B cell (primary cell): ENCODE measurements at regions not wholly inside any gene's neighbourhood (a gene's known extent, or its start where the extent isn't known, plus 50 kb on each side); places are given as distances from the start of the nearest gene placed in this dataset.

Experiments used
- ATAC-seq: fragments of 200-7000 bp; cut with Tn5 transposase; one replicate; pipeline ENCODE4 v1.10.0; 2021; ENCODE audit warnings: low read depth, mild to moderate bottlenecking, moderate number of reproducible peaks, moderate library complexity
- CTCF ChIA-PET: fragments of 350-600 bp; sonication (Branson Sonifier 250); formaldehyde crosslinking; loops from one replicate; lab custom pipeline; 2021; ENCODE audit warnings: antibody characterized with exemption, inconsistent platforms; lab: Charles Lee
- POLR2A ChIA-PET: fragments of 350-600 bp; sonication (Branson Sonifier 250); formaldehyde crosslinking; loops from one replicate; lab custom pipeline; 2021; ENCODE audit warnings: antibody characterized with exemption; lab: Charles Lee
- DNase-seq: peaks from one replicate; pipeline ENCODE4 v3.0.0; 2013
- H2AFZ ChIP-seq: 2 replicates; pipeline ENCODE4 v1.6.1; 2012; ENCODE audit warnings: mild to moderate bottlenecking, low read depth, low read length; ENCODE audit not compliant: insufficient read depth, poor library complexity, severe bottlenecking
- H3K27ac ChIP-seq, 2 donors: 1 replicate in 1 of 2; 2 replicates in 1 of 2; pipeline ENCODE4 v1.5.1; 2012 to 2013; ENCODE audit warnings: low read length in 2 of 2, mild to moderate bottlenecking in 2 of 2, moderate library complexity in 1 of 2
- H3K27me3 ChIP-seq, 4 experiments: fragments of 200-600 bp in 1 of 4; sonication (generic) in 1 of 4; replicated peaks in 1 of 4; 1 replicate in 2 of 4; 2 replicates in 2 of 4; pipeline versions ENCODE4 v1.6.1 to v1.7.0; 2013 to 2016; ENCODE audit warnings: low read length in 3 of 4, mild to moderate bottlenecking in 2 of 4, mixed read lengths in 1 of 4, moderate library complexity in 1 of 4; ENCODE audit not compliant: insufficient read depth in 4 of 4, control insufficient read depth in 3 of 4; ENCODE audit errors: control extremely low read depth in 1 of 4
- H3K36me3 ChIP-seq, 2 experiments: replicated peaks in 1 of 2; 1 replicate in 1 of 2; 2 replicates in 1 of 2; pipeline versions ENCODE4 v1.6.1 to v1.7.1; 2013; ENCODE audit warnings: low read length in 1 of 2; ENCODE audit not compliant: insufficient read depth in 2 of 2, control insufficient read depth in 1 of 2; ENCODE audit errors: control extremely low read depth in 1 of 2, extremely low read depth in 1 of 2
- H3K4me1 ChIP-seq, 2 donors: fragments of 200-600 bp in 1 of 2; sonication (generic) in 1 of 2; 1 replicate in 1 of 2; 2 replicates in 1 of 2; pipeline versions ENCODE4 v1.5.1 to v1.6.1; 2013 to 2017; ENCODE audit warnings: low read length in 2 of 2; ENCODE audit not compliant: control insufficient read depth in 2 of 2, insufficient read depth in 2 of 2
- H3K4me2 ChIP-seq: replicated peaks from 2 replicates; pipeline ENCODE3; 2012; ENCODE audit warnings: mild to moderate bottlenecking, low read depth, low read length; ENCODE audit not compliant: poor library complexity, severe bottlenecking
- H3K4me3 ChIP-seq, 5 experiments: fragments of 200-600 bp in 1 of 5; sonication (generic) in 1 of 5; 1 replicate in 3 of 5; 2 replicates in 2 of 5; pipeline versions ENCODE4 v1.5.1 to v1.7.0; 2011 to 2016; ENCODE audit warnings: low read length in 4 of 5, mild to moderate bottlenecking in 4 of 5, low read depth in 2 of 5, control low read depth in 1 of 5, moderate library complexity in 1 of 5; ENCODE audit not compliant: insufficient read depth in 1 of 5; ENCODE audit errors: control extremely low read depth in 1 of 5, extremely low read depth in 1 of 5
- H3K79me2 ChIP-seq: fragments of 200-600 bp; sonication (generic); one replicate; pipeline ENCODE4 v1.6.0; 2016; ENCODE audit warnings: low read length; ENCODE audit not compliant: control insufficient read depth, insufficient read depth
- H3K9ac ChIP-seq: fragments of 200-600 bp; sonication (generic); 2 replicates; pipeline ENCODE4 v1.6.1; 2017; ENCODE audit warnings: mild to moderate bottlenecking, low read length, moderate library complexity
- H3K9me3 ChIP-seq, 3 donors: one replicate each; pipeline versions ENCODE4 v1.6.1 to v1.7.1; 2013; ENCODE audit warnings: low read length in 2 of 3; ENCODE audit not compliant: control insufficient read depth in 2 of 3, insufficient read depth in 1 of 3; ENCODE audit errors: control extremely low read depth in 1 of 3
- H4K20me1 ChIP-seq: 2 replicates; pipeline ENCODE4 v1.6.0; 2012; ENCODE audit warnings: mild to moderate bottlenecking, low read length; ENCODE audit not compliant: insufficient read depth, control insufficient read depth, poor library complexity, severe bottlenecking
- H3K27ac Mint-ChIP-seq: one replicate; pipeline ENCODE4 v1.8.0; 2021; ENCODE audit warnings: mixed read lengths
- H3K27me3 Mint-ChIP-seq: one replicate; pipeline ENCODE4 v1.8.0; 2021; ENCODE audit warnings: mixed read lengths
- H3K4me1 Mint-ChIP-seq: one replicate; pipeline ENCODE4 v1.8.0; 2021; ENCODE audit warnings: mixed read lengths
- H3K4me3 Mint-ChIP-seq: one replicate; pipeline ENCODE4 v1.8.0; 2021; ENCODE audit warnings: mixed read lengths
- H3K9me3 Mint-ChIP-seq: one replicate; pipeline ENCODE4 v1.8.0; 2022; ENCODE audit warnings: mixed read lengths; ENCODE audit not compliant: insufficient read depth
- CTCF ChIP-seq: fragments of 200-600 bp; IDR thresholded peaks from one replicate; pipeline ENCODE4 v1.8.0; 2022; ENCODE audit warnings: antibody characterized with exemption, mild to moderate bottlenecking
- EZH2 ChIP-seq: IDR thresholded peaks from 2 replicates; pipeline ENCODE4 v1.6.1; 2012; ENCODE audit warnings: borderline replicate concordance, low read depth, mild to moderate bottlenecking, moderate library complexity, low read length; ENCODE audit not compliant: insufficient read depth, poor library complexity, severe bottlenecking
- WGBS: methylation state at CpG from one replicate; pipeline ENCODE4 v1.1.5; 2013; ENCODE audit warnings: missing lambda C conversion rate; ENCODE audit not compliant: insufficient coverage; 5-methylcytosine and 5-hydroxymethylcytosine counted together
- intact Hi-C: fragments of 100-400 bp; cut with micrococcal nuclease; formaldehyde crosslinking; loops from one replicate; pipeline ENCODE4 v1.10.0; 2022

DNA sequence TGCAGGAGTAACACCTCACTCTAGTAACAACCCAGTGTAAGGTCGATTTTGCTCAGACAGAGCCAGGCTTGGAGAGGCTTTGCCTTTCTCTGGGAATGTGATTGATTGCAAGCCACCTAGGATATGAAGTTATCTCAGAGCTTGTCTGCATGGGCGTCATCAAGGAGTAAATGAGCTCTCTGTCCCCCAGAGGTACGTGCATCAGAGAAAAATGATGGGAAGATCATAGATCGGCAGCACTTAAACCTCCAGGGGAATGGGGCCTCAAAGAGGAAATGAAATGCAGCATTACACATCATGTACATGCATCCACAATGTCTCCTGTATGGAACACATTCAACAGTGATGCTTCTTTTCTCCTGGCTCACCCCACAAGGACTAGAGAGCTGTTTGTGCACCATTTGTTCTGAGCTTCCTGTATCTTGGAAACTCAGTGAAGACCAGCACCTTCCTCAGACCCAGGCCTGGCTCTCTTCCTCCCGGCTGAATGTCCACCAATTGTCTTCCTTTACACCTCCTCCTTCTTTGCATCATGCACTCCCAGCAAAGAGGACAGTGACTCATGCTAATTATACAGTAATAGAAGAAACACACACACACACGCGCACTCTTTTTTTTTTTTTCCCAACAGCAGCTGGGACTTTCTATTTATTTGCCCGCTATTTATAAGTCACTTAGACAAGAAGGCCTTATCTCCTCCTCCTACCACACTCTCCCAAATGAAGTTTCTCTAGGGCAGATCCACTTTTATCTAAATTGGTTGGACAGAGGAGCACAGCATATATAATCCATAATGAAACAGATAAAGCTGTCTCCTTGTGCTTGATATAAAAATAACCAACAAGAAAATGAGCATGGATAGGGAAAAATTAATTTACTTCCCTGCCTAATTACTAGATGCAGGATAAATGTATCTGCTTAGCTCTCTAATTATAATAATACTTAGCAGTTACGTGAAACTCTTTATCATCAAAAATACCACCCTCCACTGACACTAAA is 990.7 kb downstream of the CCSER2 start:
- Histone ChIP-seq H3K36me3 (no peaks in the 10 kb centered on the region), H4K20me1 (no peaks in the 10 kb centered on the region), H3K4me2 (no peak overlapping the region), H3K27ac (no peak overlapping the region), H3K4me3 (no peak overlapping the region), H3K9me3 (no peaks in the 10 kb centered on the region), H3K27me3 (no peaks in the 10 kb centered on the region), H3K4me1 (no peaks in the 10 kb centered on the region), H2AFZ (no peak overlapping the region), H3K79me2 (no peaks in the 10 kb centered on the region), H3K9ac (no peak overlapping the region)
- WGBS, result 77% methylated on average over 6 of the region's 9 CpGs
- Mint-ChIP-seq H3K9me3 (no peaks in the 10 kb centered on the region), H3K4me1 (no peaks in the 10 kb centered on the region), H3K4me3 (no peak overlapping the region), H3K27me3 (no peaks in the 10 kb centered on the region), H3K27ac (no peak overlapping the region)
- intact Hi-C loops, result no loop called here
- ChIA-PET POLR2A (no interaction called here), CTCF (no interaction called here)
- DNase-seq (no peak), ATAC-seq (no peak)
- TF ChIP-seq CTCF (no peak), EZH2 (no peak)

DNA sequence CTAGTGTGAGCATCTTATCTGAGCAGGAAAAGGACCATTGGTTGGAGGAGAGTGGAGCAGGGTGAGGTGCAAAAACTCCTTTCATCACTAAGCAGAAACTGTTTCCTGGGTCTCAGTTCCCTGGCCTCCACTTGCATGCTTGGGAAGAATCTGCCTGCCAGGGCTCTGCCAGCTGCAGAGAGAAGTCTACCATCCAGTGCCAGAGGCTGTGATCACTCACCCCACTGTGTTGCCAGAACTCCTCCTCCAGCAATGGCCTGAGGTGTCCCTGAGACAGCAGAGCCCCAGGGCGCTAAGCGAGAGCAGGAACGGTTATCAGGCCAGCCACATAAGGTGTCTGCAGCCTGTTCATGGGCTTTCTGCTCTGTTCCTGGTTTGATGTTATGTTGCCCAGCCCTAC is 991.4 kb downstream of the CCSER2 start:
- Histone ChIP-seq H3K27ac (no peak overlapping the region), H3K36me3 (no peaks in the 10 kb centered on the region), H3K4me2 (no peak overlapping the region), H3K9me3 (no peaks in the 10 kb centered on the region), H3K9ac (no peak overlapping the region), H3K4me3 (no peak overlapping the region), H3K79me2 (no peaks in the 10 kb centered on the region), H4K20me1 (no peaks in the 10 kb centered on the region), H3K27me3 (no peaks in the 10 kb centered on the region), H2AFZ (no peak overlapping the region), H3K4me1 (no peaks in the 10 kb centered on the region)
- no peak overlapping the region for H3K4me3 Mint-ChIP-seq
- ChIA-PET CTCF (no interaction called here), POLR2A (no interaction called here)
- intact Hi-C loops, result no loop called here
- ATAC-seq (no peak), DNase-seq (no peak)
- H3K9me3 Mint-ChIP-seq, result no peaks in the 10 kb centered on the region
- no peaks in the 10 kb centered on the region for H3K4me1 Mint-ChIP-seq
- TF ChIP-seq EZH2 (no peak), CTCF (no peak)
- WGBS, result 73% methylated on average over 3 of the region's 3 CpGs
- H3K27me3 Mint-ChIP-seq, result no peaks in the 10 kb centered on the region
- no peak overlapping the region for H3K27ac Mint-ChIP-seq
